Transverse colon (tissue), 4 donors: ENCODE measurements at regions not wholly inside any gene's neighbourhood (a gene's known extent, or its start where the extent isn't known, plus 50 kb on each side); places are given as distances from the start of the nearest gene placed in this dataset.

ENCODE experiments used
- EP300 ChIP-seq: sonication (generic); formaldehyde crosslinking; IDR thresholded peaks from one replicate; pipeline ENCODE4 v1.6.1; 2017; ENCODE audit warnings: antibody characterized with exemption, low read depth
- POLR2A ChIP-seq: fragments of 450-650 bp; IDR thresholded peaks from one replicate; pipeline ENCODE4 v1.6.1; 2016; ENCODE audit warnings: antibody characterized with exemption, mild to moderate bottlenecking, moderate library complexity
- POLR2AphosphoS5 ChIP-seq, 3 donors: sonication (generic); formaldehyde crosslinking; IDR thresholded peaks; one replicate each; pipeline ENCODE4 v1.6.1; 2016; ENCODE audit warnings: antibody characterized with exemption in 3 of 3
- TF ChIP-seq, protein P1 (sequence below), 5 experiments: fragments of 200-600 bp in 3 of 5; fragments of 450-650 bp in 2 of 5; sonication (generic) in 3 of 5; IDR thresholded peaks; 1 replicate in 2 of 5; 2 replicates in 3 of 5; pipeline ENCODE4 v1.5.1; 2016 to 2017; ENCODE audit warnings: antibody characterized with exemption in 5 of 5, inconsistent platforms in 3 of 5, mild to moderate bottlenecking in 2 of 5, moderate library complexity in 1 of 5

GRCh38 chr14:41506552-41506951, 100.1 kb upstream of the LRFN5 start:
- TF ChIP-seq, protein P1, sequence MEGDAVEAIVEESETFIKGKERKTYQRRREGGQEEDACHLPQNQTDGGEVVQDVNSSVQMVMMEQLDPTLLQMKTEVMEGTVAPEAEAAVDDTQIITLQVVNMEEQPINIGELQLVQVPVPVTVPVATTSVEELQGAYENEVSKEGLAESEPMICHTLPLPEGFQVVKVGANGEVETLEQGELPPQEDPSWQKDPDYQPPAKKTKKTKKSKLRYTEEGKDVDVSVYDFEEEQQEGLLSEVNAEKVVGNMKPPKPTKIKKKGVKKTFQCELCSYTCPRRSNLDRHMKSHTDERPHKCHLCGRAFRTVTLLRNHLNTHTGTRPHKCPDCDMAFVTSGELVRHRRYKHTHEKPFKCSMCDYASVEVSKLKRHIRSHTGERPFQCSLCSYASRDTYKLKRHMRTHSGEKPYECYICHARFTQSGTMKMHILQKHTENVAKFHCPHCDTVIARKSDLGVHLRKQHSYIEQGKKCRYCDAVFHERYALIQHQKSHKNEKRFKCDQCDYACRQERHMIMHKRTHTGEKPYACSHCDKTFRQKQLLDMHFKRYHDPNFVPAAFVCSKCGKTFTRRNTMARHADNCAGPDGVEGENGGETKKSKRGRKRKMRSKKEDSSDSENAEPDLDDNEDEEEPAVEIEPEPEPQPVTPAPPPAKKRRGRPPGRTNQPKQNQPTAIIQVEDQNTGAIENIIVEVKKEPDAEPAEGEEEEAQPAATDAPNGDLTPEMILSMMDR (IDR thresholded peaks at IDR 0.05) = no peak
- no peak for TF ChIP-seq POLR2AphosphoS5 (IDR thresholded peaks at IDR 0.05)
- no peak for TF ChIP-seq EP300
- TF ChIP-seq POLR2A = no peak
